Mucosa of rectum (tissue), 2 donors: ENCODE measurements at regions not wholly inside any gene's neighbourhood (a gene's known extent, or its start where the extent isn't known, plus 50 kb on each side); places are given as distances from the start of the nearest gene placed in this dataset.
"Not testable (repeated sequence)": the region's sequence is repeated elsewhere in the genome, so short reads cannot be mapped to it uniquely, and the experiment has no call there.

Experiments used
- H3K27ac ChIP-seq, 2 donors: one replicate each; pipeline ENCODE4 v1.7.0; 2013; ENCODE audit warnings: inconsistent platforms in 2 of 2, low read depth in 2 of 2, low read length in 2 of 2
- H3K27me3 ChIP-seq, 2 donors: one replicate each; pipeline ENCODE4 v1.7.0; 2013; ENCODE audit warnings: low read length in 2 of 2; ENCODE audit not compliant: control insufficient read depth in 2 of 2, insufficient read depth in 2 of 2
- H3K36me3 ChIP-seq, 2 donors: one replicate each; pipeline ENCODE4 v1.7.0; 2013; ENCODE audit warnings: low read length in 2 of 2; ENCODE audit not compliant: control insufficient read depth in 2 of 2, insufficient read depth in 2 of 2
- H3K4me1 ChIP-seq, 2 donors: one replicate each; pipeline ENCODE4 v1.7.0; 2013; ENCODE audit warnings: low read length in 2 of 2, mild to moderate bottlenecking in 1 of 2; ENCODE audit not compliant: control insufficient read depth in 2 of 2, insufficient read depth in 2 of 2
- H3K4me3 ChIP-seq, 2 donors: one replicate each; pipeline ENCODE4 v1.7.0; 2013; ENCODE audit warnings: low read length in 2 of 2
- H3K9ac ChIP-seq, 2 donors: one replicate each; pipeline ENCODE4 v1.7.0; 2013; ENCODE audit warnings: low read length in 2 of 2, low read depth in 1 of 2, mild to moderate bottlenecking in 1 of 2
- H3K9me3 ChIP-seq, 2 donors: one replicate each; pipeline ENCODE4 v1.7.0; 2013; ENCODE audit warnings: low read length in 2 of 2; ENCODE audit not compliant: control insufficient read depth in 2 of 2
- donor health status: healthy.
- donor health status: Normal muscosa, but diverticular disease.

DNA sequence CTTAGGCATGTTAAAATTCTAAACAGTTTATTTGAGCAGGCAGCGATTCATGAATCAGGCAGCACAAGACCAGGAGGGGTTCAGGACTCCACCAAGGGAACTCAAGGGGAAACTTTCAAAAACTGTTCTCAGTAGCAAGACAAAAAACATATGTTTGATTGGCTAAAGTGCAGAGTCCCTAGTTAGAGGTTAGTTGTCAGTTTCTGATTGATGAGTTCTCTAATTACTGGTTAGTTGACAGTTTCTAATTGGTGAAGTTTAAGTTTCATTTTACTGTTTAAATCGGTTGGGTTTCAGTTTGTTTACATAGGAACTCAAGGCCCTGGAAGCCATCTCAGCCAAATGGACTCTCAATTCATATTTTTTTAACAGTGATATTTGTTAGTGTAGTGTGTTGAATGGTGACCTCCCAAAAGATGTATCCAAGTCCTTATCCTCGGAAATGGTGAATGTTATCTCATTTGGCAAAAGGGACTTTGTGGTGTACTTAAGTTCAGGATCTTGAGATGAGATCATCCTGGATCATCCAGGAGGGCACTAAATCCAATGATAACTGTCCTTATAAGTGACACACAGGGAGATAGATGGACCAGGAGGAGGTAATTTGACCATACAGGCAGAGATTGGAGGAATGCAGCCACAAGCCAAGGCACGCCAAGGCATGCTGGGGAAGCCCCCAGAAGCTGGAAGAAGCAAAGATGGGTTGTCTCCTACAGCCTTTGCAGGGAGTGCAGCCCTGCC lies 219.2 kb upstream of the RAI14 start:
- Histone ChIP-seq H3K4me1 (no peaks in the 10 kb centered on the region), H3K9ac (no peak overlapping the region), H3K9me3 (no peaks in the 10 kb centered on the region), H3K27me3 (no peaks in the 10 kb centered on the region), H3K27ac (no peak overlapping the region), H3K4me3 (no peak overlapping the region), H3K36me3 (no peaks in the 10 kb centered on the region)

DNA sequence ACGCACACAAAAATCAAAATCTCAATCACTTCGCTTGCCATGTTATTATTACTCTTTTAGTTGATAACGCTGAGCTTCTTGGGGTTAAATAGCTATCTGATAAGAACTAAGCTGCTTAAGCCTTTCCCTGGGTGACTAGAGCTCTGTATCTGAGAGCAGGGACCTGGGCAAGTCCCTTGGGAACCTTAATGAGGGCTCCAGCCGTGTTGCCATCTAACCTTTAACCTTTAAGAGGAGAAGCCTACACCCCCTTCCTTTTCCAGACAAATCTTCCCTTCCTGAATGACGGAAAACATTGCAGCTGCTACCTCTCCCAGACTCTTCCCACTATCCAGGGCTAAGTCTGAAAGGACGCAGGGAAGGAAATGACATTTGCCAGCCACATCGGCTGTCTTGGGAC lies 216.5 kb upstream of the RAI14 start:
- Histone ChIP-seq H3K9ac (no peak overlapping the region), H3K4me1 (no peaks in the 10 kb centered on the region), H3K36me3 (no peaks in the 10 kb centered on the region), H3K4me3 (no peak overlapping the region), H3K27ac (no peak overlapping the region), H3K27me3 (no peaks in the 10 kb centered on the region), H3K9me3 (no peaks in the 10 kb centered on the region)

- not testable (repeated sequence) for H3K9me3 ChIP-seq, H3K27me3 ChIP-seq, H3K4me1 ChIP-seq, H3K9ac ChIP-seq, H3K27ac ChIP-seq, H3K4me3 ChIP-seq, H3K36me3 ChIP-seq
Observed at GRCh38 chr5:34441767-34442166, 214.4 kb upstream of the RAI14 start.

GRCh38 chr5:34447424-34447823 lies 208.7 kb upstream of the RAI14 start:
- no peak overlapping the region for H3K27ac ChIP-seq
- no peaks in the 10 kb centered on the region for H3K27me3 ChIP-seq
- no peaks in the 10 kb centered on the region for H3K9me3 ChIP-seq
- H3K36me3 ChIP-seq = no peaks in the 10 kb centered on the region
- no peak overlapping the region for H3K9ac ChIP-seq
- no peak overlapping the region for H3K4me3 ChIP-seq
- H3K4me1 ChIP-seq = peaks cover 2 to 5% of the 10 kb centered on the region in 2 donors

GRCh38 chr5:34449639-34450038 lies 206.5 kb upstream of the RAI14 start:
- Histone ChIP-seq H3K36me3 (no peaks in the 10 kb centered on the region), H3K27ac (no peak overlapping the region), H3K4me3 (no peak overlapping the region), H3K9me3 (no peaks in the 10 kb centered on the region), H3K4me1 (peaks cover 2 to 5% of the 10 kb centered on the region in 2 donors), H3K9ac (no peak overlapping the region), H3K27me3 (no peaks in the 10 kb centered on the region)

DNA sequence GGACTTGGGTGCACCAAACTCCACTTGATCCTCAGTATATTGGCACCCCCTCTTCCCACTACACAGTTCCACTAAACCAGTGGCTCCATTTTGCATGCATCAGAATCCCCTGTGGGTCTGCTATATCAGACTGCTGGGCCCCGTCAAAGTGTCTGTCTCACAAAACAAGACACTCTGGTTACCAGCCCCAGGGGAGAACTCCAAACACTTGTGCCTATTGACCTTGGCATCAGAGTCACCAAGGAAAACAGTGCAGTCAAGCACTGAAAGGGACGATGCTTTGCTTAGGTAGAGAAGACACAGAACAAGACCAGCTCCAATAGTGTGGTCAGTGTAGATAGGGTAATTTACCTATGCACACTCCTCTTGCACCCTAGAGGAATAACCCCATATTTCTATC lies 205.8 kb upstream of the RAI14 start:
- no peak overlapping the region for H3K9ac ChIP-seq
- H3K27me3 ChIP-seq = no peaks in the 10 kb centered on the region
- no peak overlapping the region for H3K27ac ChIP-seq
- peaks cover 2 to 5% of the 10 kb centered on the region in 2 donors for H3K4me1 ChIP-seq
- H3K36me3 ChIP-seq = no peaks in the 10 kb centered on the region
- H3K9me3 ChIP-seq = no peaks in the 10 kb centered on the region
- H3K4me3 ChIP-seq = no peak overlapping the region

GRCh38 chr5:34452170-34452828 lies 203.8 kb upstream of the RAI14 start:
- H3K4me3 ChIP-seq = no peak overlapping the region
- H3K27ac ChIP-seq = no peak overlapping the region
- H3K4me1 ChIP-seq = peaks cover 2 to 5% of the 10 kb centered on the region in 2 donors
- H3K27me3 ChIP-seq = no peaks in the 10 kb centered on the region
- no peak overlapping the region for H3K9ac ChIP-seq
- H3K9me3 ChIP-seq = no peaks in the 10 kb centered on the region
- H3K36me3 ChIP-seq = no peaks in the 10 kb centered on the region

DNA sequence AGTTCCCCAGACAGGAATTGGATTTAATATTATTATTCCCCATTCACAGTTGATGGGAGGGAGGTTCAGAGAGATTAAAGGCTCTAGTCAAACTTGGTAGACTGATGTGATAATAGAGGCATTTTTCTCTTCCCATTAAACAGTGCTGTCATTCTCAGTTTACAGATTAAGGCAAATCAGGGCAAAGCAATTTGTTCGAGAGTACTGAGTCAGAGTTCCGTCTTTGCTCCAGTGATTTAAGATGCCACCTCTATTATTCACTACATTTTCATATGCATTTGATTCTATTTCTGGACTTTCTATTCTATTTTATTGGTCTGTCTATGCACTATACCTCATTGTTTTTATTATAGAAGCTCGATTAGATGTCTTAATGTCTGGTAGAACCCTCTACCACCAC lies 201.0 kb upstream of the RAI14 start:
- peaks cover 0 to 3% of the 10 kb centered on the region in 2 donors for H3K9me3 ChIP-seq
- no peak overlapping the region for H3K4me3 ChIP-seq
- H3K4me1 ChIP-seq = peaks cover 2 to 5% of the 10 kb centered on the region in 2 donors
- no peak overlapping the region for H3K9ac ChIP-seq
- H3K27me3 ChIP-seq = no peaks in the 10 kb centered on the region
- no peak overlapping the region for H3K27ac ChIP-seq
- H3K36me3 ChIP-seq = no peaks in the 10 kb centered on the region

DNA sequence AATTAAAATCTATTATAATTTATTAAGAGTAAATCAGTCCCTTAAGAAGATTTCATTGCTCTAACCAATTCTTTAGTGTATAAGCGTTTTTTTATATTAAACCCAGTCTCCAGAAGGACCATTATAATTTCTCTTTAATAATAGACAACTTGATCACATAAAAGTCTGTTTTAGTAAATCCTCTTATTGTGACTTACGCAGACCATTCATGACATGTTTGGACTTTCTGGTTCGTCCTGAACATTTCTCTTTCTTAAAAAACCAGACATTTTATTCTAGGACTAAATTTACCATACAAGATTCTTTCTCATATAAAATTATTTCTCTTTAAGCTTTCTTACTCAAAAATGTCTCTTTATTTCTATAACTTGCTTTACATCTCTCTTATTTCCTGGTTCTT lies 196.2 kb upstream of the RAI14 start:
- H3K36me3 ChIP-seq = no peaks in the 10 kb centered on the region
- H3K27ac ChIP-seq = no peak overlapping the region
- H3K9ac ChIP-seq = no peak overlapping the region
- peaks cover 3 to 4% of the 10 kb centered on the region in 2 donors for H3K9me3 ChIP-seq
- no peak overlapping the region for H3K4me3 ChIP-seq
- H3K27me3 ChIP-seq = no peaks in the 10 kb centered on the region
- H3K4me1 ChIP-seq = no peaks in the 10 kb centered on the region

- H3K36me3 ChIP-seq = no peaks in the 10 kb centered on the region
- no peaks in the 10 kb centered on the region for H3K4me1 ChIP-seq
- no peak overlapping the region for H3K9ac ChIP-seq
- no peak overlapping the region for H3K27ac ChIP-seq
- H3K4me3 ChIP-seq = no peak overlapping the region
- H3K9me3 ChIP-seq = peaks cover 3 to 4% of the 10 kb centered on the region in 2 donors
- no peaks in the 10 kb centered on the region for H3K27me3 ChIP-seq
Observed at GRCh38 chr5:34460496-34460895, 195.6 kb upstream of the RAI14 start.
